ENCODE measurements at regions not wholly inside any gene's neighbourhood (a gene's known extent, or its start where the extent isn't known, plus 50 kb on each side); places are given as distances from the start of the nearest gene placed in this dataset.

DNA sequence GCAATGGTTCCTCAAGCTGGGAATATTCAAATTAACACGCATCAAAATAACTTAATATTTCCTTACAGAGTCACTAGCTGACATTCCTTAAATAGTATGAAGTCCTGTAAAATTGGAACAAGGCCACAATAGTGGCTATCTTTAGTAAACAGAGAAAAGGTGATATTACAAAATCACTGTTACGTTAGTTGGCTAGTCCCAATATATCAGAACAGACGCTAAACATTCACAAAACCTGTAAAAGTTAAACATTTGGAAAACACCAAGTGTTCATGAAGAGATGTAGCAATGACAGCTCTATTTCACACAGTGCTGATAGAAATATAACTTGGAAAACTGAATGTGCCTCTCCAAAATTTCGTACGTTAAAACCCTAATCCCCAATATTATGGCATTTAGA, 61.0 kb upstream of the FAM47C start:
- DNase-seq: no peak

DNA sequence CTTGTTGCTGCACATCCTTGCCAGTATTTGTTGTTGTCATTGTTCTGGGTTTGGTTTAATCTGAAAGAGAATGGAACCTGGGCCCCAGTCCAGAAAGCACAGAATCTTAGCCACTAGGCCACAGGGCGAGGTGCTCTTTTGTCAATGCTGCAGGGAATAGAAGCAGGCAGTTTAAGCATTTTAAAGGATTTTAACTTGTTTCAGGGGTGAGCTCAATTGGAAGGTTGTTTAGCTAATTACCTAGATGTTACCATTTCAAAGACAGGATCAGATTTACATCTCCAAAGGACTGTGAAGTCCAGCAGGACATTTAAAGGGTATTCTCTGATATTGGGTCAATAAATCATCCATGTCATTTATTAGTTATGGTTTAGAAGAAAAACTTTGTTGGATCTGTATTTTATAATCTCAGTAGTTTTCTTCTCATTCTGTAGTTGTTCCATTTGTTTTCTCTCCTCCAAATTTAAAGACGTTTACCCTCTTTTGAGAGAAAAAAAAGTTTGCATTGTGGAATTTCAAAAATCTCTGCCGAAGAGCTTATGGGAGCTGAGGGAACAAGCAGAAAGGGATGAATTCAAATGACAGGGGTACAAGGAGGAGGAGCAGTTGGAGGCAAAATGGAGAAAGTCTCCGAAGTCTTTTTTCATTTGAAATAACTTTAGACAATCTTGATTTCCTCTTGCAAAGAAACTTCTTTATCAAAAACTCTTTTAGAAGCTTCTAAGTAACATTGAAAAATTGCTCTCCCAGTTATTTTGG, 57.5 kb upstream of the FAM47C start:
- no peak for DNase-seq

- no peak for DNase-seq
These were observed 50.5 kb upstream of the FAM47C start for GRCh38 chrX:36957425-36958328.

Measured in fibroblast of skin of abdomen (primary cell).